HEK293 (cell line): ENCODE measurements at regions not wholly inside any gene's neighbourhood (a gene's known extent, or its start where the extent isn't known, plus 50 kb on each side); places are given as distances from the start of the nearest gene placed in this dataset.

Source experiments
- CTCF ChIA-PET: fragments of 350-600 bp; formaldehyde crosslinking; extraction: SDS; loops from one replicate; lab custom pipeline; 2021; ENCODE audit warnings: antibody characterized with exemption; lab: Yijun Ruan, JAX
- POLR2A ChIA-PET: fragments of 300-600 bp; formaldehyde crosslinking; extraction: SDS; loops from one replicate; lab custom pipeline; 2020; ENCODE audit warnings: antibody characterized with exemption, inconsistent platforms; lab: Yijun Ruan, JAX
- H3K27ac ChIP-seq: fragments of 200-500 bp; sonication (Bioruptor generic); 2 replicates; pipeline ENCODE4 v1.5.1; 2014; ENCODE audit warnings: low read depth, low read length, control low read depth, inconsistent platforms; ENCODE audit errors: extremely low read depth
- H3K36me3 ChIP-seq, 2 experiments: fragments of 200-500 bp in 1 of 2; sonication (Bioruptor generic) in 1 of 2; 1 replicate in 1 of 2; 2 replicates in 1 of 2; pipeline ENCODE4 v1.5.1; 2014 to 2017; ENCODE audit warnings: inconsistent platforms in 2 of 2, low read length in 2 of 2; ENCODE audit not compliant: control insufficient read depth in 2 of 2, insufficient read depth in 1 of 2
- H3K4me1 ChIP-seq: fragments of 200-500 bp; sonication (Bioruptor generic); 2 replicates; pipeline ENCODE4 v1.5.1; 2014; ENCODE audit warnings: mild to moderate bottlenecking, low read length, inconsistent platforms; ENCODE audit not compliant: control insufficient read depth, insufficient read depth
- H3K4me3 ChIP-seq: 2 replicates; pipeline ENCODE4 v1.5.1; 2011; ENCODE audit warnings: low read depth, mild to moderate bottlenecking, control low read depth, low read length, moderate library complexity
- H3K9me3 ChIP-seq: fragments of 200-500 bp; sonication (Bioruptor generic); 2 replicates; pipeline ENCODE4 v1.5.1; 2014; ENCODE audit warnings: low read depth, low read length, inconsistent platforms; ENCODE audit not compliant: control insufficient read depth, insufficient read depth
- BCL11B ChIP-seq: fragments of 450-650 bp; formaldehyde crosslinking; IDR thresholded peaks from 2 replicates; pipeline ENCODE4 v1.5.1; 2016; ENCODE audit warnings: low read depth, missing biosample characterization, missing genetic modification characterization
- INSM2 ChIP-seq: fragments of 450-650 bp; formaldehyde crosslinking; IDR thresholded peaks from 2 replicates; pipeline ENCODE4 v1.5.1; 2016; ENCODE audit warnings: missing biosample characterization, missing genetic modification characterization
- KLF9 ChIP-seq: fragments of 450-650 bp; formaldehyde crosslinking; IDR thresholded peaks from 2 replicates; pipeline ENCODE4 v1.5.1; 2016; ENCODE audit warnings: missing biosample characterization, missing genetic modification characterization, low read depth
- MEIS1 ChIP-seq: sonication (generic); formaldehyde crosslinking; IDR thresholded peaks from 2 replicates; pipeline ENCODE4 v1.8.1; 2022; ENCODE audit warnings: missing genetic modification reagents, mild to moderate bottlenecking, borderline replicate concordance
- REPIN1 ChIP-seq: fragments of 450-650 bp; formaldehyde crosslinking; IDR thresholded peaks from 2 replicates; pipeline ENCODE4 v1.5.1; 2017; ENCODE audit warnings: missing biosample characterization, missing genetic modification characterization, low read depth
- SALL2 ChIP-seq: fragments of 450-650 bp; formaldehyde crosslinking; IDR thresholded peaks from 2 replicates; pipeline ENCODE4 v1.5.0; 2017; ENCODE audit warnings: missing biosample characterization, mild to moderate bottlenecking, missing genetic modification characterization, borderline replicate concordance
- ZBTB6 ChIP-seq: fragments of 450-650 bp; formaldehyde crosslinking; IDR thresholded peaks from 2 replicates; pipeline ENCODE4 v1.5.1; 2017; ENCODE audit warnings: missing biosample characterization, missing genetic modification characterization
- ZNF10 ChIP-seq: fragments of 450-650 bp; formaldehyde crosslinking; IDR thresholded peaks from 2 replicates; pipeline ENCODE4 v1.5.1; 2017; ENCODE audit warnings: missing biosample characterization, missing genetic modification characterization
- ZNF311 ChIP-seq: fragments of 450-650 bp; formaldehyde crosslinking; IDR thresholded peaks from 2 replicates; pipeline ENCODE4 v1.5.1; 2017; ENCODE audit warnings: missing biosample characterization, missing genetic modification characterization, borderline replicate concordance
- ZNF518A ChIP-seq: fragments of 450-650 bp; formaldehyde crosslinking; conservative IDR thresholded peaks from 2 replicates; pipeline ENCODE4 v1.5.1; 2016; ENCODE audit warnings: low read depth, missing biosample characterization, missing genetic modification characterization
- ZNF544 ChIP-seq: fragments of 450-650 bp; formaldehyde crosslinking; IDR thresholded peaks from 2 replicates; pipeline ENCODE4 v1.5.0; 2017; ENCODE audit warnings: missing biosample characterization, missing genetic modification characterization
- ZNF548 ChIP-seq: fragments of 450-650 bp; formaldehyde crosslinking; IDR thresholded peaks from 2 replicates; pipeline ENCODE4 v1.5.1; 2016; ENCODE audit warnings: missing biosample characterization, missing genetic modification characterization
- ZNF658 ChIP-seq: fragments of 450-650 bp; formaldehyde crosslinking; IDR thresholded peaks from 2 replicates; pipeline ENCODE4; 2016; ENCODE audit warnings: missing biosample characterization, missing genetic modification characterization
- ZNF701 ChIP-seq: fragments of 450-650 bp; formaldehyde crosslinking; IDR thresholded peaks from 2 replicates; pipeline ENCODE4 v1.5.1; 2016; ENCODE audit warnings: missing biosample characterization, missing genetic modification characterization
- ZNF768 ChIP-seq: fragments of 450-650 bp; formaldehyde crosslinking; IDR thresholded peaks from 2 replicates; pipeline ENCODE4 v1.5.1; 2018; ENCODE audit warnings: missing biosample characterization, mild to moderate bottlenecking, missing genetic modification characterization
- ZNF776 ChIP-seq: fragments of 450-650 bp; formaldehyde crosslinking; IDR thresholded peaks from 2 replicates; pipeline ENCODE4 v1.5.0; 2017; ENCODE audit warnings: missing biosample characterization, missing genetic modification characterization, borderline replicate concordance
- ZSCAN4 ChIP-seq: fragments of 450-650 bp; formaldehyde crosslinking; IDR thresholded peaks from 2 replicates; pipeline ENCODE4 v1.5.1; 2017; ENCODE audit warnings: missing biosample characterization, missing genetic modification characterization
- TF ChIP-seq, protein P1 (sequence below): fragments of 450-650 bp; formaldehyde crosslinking; IDR thresholded peaks from 2 replicates; pipeline ENCODE4 v1.5.1; 2016; ENCODE audit warnings: missing biosample characterization, missing genetic modification characterization
- TF ChIP-seq, protein P2 (sequence below): fragments of 450-650 bp; formaldehyde crosslinking; optimal IDR thresholded peaks from 2 replicates; pipeline ENCODE3; 2016; ENCODE audit warnings: missing biosample characterization, mild to moderate bottlenecking, missing genetic modification characterization

DNA sequence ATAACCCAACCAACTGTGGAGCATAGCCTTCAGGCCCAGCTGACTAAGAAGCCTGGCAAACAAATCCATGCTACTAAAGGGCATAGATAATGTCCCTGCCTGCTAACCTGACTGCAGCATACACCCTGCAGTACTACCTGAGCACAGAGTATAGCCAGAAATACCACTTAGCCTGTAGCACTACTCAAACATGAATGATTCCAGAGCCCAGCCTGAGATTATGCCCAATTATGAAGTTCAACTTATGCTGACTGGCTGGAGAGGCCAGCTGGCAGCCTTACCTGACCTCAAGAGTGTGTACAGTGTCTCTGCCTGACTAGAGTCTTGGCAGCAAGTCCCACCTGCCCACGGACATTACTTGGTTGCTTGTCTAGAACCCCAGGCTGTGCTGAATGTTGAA lies 1265.3 kb downstream of the CDH11 start:
- no peak overlapping the region for H3K4me3 ChIP-seq
- no peaks in the 10 kb centered on the region for H3K36me3 ChIP-seq
- H3K4me1 ChIP-seq, result no peaks in the 10 kb centered on the region
- ChIA-PET CTCF (no interaction called here), POLR2A (no interaction called here)
- H3K27ac ChIP-seq, result no peak overlapping the region
- H3K9me3 ChIP-seq, result no peaks in the 10 kb centered on the region
- TF ChIP-seq ZNF701 (no peak), ZNF548 (tag by site-specific recombination) (no peak), ZNF658 (tag by site-specific recombination) (no peak), MEIS1 (no peak), BCL11B (tag by site-specific recombination) (no peak), REPIN1 (no peak), KLF9 (tag by site-specific recombination) (no peak), SALL2 (no peak), ZNF776 (tag by site-specific recombination) (no peak), INSM2 (tag by site-specific recombination) (no peak), ZNF518A (tag by site-specific recombination) (no peak)
- TF ChIP-seq, protein P1, sequence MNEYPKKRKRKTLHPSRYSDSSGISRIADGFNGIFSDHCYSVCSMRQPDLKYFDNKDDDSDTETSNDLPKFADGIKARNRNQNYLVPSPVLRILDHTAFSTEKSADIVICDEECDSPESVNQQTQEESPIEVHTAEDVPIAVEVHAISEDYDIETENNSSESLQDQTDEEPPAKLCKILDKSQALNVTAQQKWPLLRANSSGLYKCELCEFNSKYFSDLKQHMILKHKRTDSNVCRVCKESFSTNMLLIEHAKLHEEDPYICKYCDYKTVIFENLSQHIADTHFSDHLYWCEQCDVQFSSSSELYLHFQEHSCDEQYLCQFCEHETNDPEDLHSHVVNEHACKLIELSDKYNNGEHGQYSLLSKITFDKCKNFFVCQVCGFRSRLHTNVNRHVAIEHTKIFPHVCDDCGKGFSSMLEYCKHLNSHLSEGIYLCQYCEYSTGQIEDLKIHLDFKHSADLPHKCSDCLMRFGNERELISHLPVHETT (tag by site-specific recombination), result no peak
- TF ChIP-seq, protein P2, sequence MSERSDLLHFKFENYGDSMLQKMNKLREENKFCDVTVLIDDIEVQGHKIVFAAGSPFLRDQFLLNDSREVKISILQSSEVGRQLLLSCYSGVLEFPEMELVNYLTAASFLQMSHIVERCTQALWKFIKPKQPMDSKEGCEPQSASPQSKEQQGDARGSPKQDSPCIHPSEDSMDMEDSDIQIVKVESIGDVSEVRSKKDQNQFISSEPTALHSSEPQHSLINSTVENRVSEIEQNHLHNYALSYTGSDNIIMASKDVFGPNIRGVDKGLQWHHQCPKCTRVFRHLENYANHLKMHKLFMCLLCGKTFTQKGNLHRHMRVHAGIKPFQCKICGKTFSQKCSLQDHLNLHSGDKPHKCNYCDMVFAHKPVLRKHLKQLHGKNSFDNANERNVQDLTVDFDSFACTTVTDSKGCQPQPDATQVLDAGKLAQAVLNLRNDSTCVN, result no peak

DNA sequence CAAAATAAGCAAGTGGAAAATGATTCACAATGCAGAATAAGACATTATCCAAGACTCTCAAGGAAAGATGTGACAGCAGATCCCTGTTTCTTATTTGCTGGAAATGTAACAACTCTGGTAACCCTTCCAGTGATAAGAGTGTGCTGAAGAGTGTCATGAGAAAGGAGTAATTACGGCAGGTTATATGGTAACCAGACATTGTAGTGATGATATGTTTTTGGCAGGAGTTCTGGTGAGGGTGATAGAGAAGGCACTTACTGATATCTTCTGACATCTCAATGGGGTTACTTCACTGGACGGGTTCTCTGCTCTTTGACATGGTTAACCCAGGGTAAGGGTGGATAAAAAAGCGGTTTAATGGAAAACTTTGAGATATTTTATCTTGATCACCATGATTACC lies 1270.9 kb downstream of the CDH11 start:
- H3K9me3 ChIP-seq, result no peaks in the 10 kb centered on the region
- H3K36me3 ChIP-seq, result no peaks in the 10 kb centered on the region
- CTCF ChIA-PET, result no interaction called here
- POLR2A ChIA-PET, result no interaction called here
- H3K4me1 ChIP-seq, result no peaks in the 10 kb centered on the region
- no peak overlapping the region for H3K27ac ChIP-seq
- no peak overlapping the region for H3K4me3 ChIP-seq
- TF ChIP-seq ZNF544 (tag by site-specific recombination) (no peak), ZNF10 (tag by site-specific recombination) (no peak), ZNF311 (tag by site-specific recombination) (no peak), ZNF768 (no peak), ZSCAN4 (tag by site-specific recombination) (no peak), ZBTB6 (tag by site-specific recombination) (no peak)
